CD4-positive, CD25-positive, alpha-beta regulatory T cell (primary cell): ENCODE measurements at regions not wholly inside any gene's neighbourhood (a gene's known extent, or its start where the extent isn't known, plus 50 kb on each side); places are given as distances from the start of the nearest gene placed in this dataset.
"Not testable (repeated sequence)": the region's sequence is repeated elsewhere in the genome, so short reads cannot be mapped to it uniquely, and the experiment has no call there.

ENCODE experiments used
- ATAC-seq, 2 donors: fragments of 150-1000 bp; cut with Tn5 transposase; one replicate each; pipeline ENCODE4 v1.10.0; 2021; ENCODE audit warnings: low read depth in 2 of 2, moderate number of reproducible peaks in 2 of 2, moderate library complexity in 1 of 2
- DNase-seq, 3 donors: peaks; one replicate each; pipeline versions ENCODE4 v3.0.0 to v3.0.0-alpha.2; 2012 to 2022; ENCODE audit warnings: mixed read lengths in 1 of 3
- H3K27ac ChIP-seq: one replicate; pipeline ENCODE4 v1.7.0; 2013; ENCODE audit warnings: mild to moderate bottlenecking, low read length; ENCODE audit not compliant: insufficient read depth, poor library complexity, severe bottlenecking
- H3K27me3 ChIP-seq: one replicate; pipeline ENCODE4 v1.7.0; 2013; ENCODE audit warnings: low read length; ENCODE audit not compliant: control insufficient read depth, insufficient read depth
- H3K36me3 ChIP-seq: one replicate; pipeline ENCODE4 v1.7.0; 2013; ENCODE audit warnings: mild to moderate bottlenecking, low read length, moderate library complexity; ENCODE audit not compliant: control insufficient read depth, insufficient read depth
- H3K4me1 ChIP-seq: 2 replicates; pipeline ENCODE4 v1.7.0; 2013; ENCODE audit warnings: mild to moderate bottlenecking, low read length; ENCODE audit not compliant: insufficient read depth, control insufficient read depth, poor library complexity, severe bottlenecking
- H3K4me3 ChIP-seq: one replicate; pipeline ENCODE4 v1.7.0; 2013; ENCODE audit warnings: low read depth, mild to moderate bottlenecking, low read length, moderate library complexity
- H3K9me3 ChIP-seq, 2 experiments: 1 replicate in 1 of 2; 2 replicates in 1 of 2; pipeline ENCODE4 v1.7.0; 2013; ENCODE audit warnings: low read length in 2 of 2, mild to moderate bottlenecking in 1 of 2, moderate library complexity in 1 of 2; ENCODE audit not compliant: control insufficient read depth in 2 of 2
- H3K27ac Mint-ChIP-seq, 3 donors: one replicate each; pipeline ENCODE4 v1.8.0; 2020 to 2022; ENCODE audit warnings: mild to moderate bottlenecking in 3 of 3, mixed read lengths in 3 of 3, moderate library complexity in 2 of 3
- H3K27me3 Mint-ChIP-seq: one replicate; pipeline ENCODE4 v1.8.0; 2022; ENCODE audit warnings: mild to moderate bottlenecking, mixed read lengths
- H3K36me3 Mint-ChIP-seq: one replicate; pipeline ENCODE4 v1.8.0; 2020; ENCODE audit warnings: mixed read lengths
- H3K4me1 Mint-ChIP-seq, 4 donors: one replicate each; pipeline ENCODE4 v1.8.0; 2020 to 2022; ENCODE audit warnings: mixed read lengths in 4 of 4, mild to moderate bottlenecking in 1 of 4
- H3K4me3 Mint-ChIP-seq, 4 donors: one replicate each; pipeline ENCODE4 v1.8.0; 2020 to 2022; ENCODE audit warnings: mild to moderate bottlenecking in 4 of 4, mixed read lengths in 4 of 4, moderate library complexity in 3 of 4
- H3K9me3 Mint-ChIP-seq, 7 donors: one replicate each; pipeline ENCODE4 v1.8.0; 2020 to 2022; ENCODE audit warnings: mixed read lengths in 7 of 7, mild to moderate bottlenecking in 3 of 7, moderate library complexity in 2 of 7

GRCh38 chr1:224051782-224052181 lies 62.1 kb upstream of the FBXO28 start:
- DNase-seq, H3K9me3 ChIP-seq, H3K27ac ChIP-seq, H3K36me3 ChIP-seq, H3K4me1 Mint-ChIP-seq, H3K9me3 Mint-ChIP-seq, H3K27me3 ChIP-seq, H3K4me3 ChIP-seq, H3K4me1 ChIP-seq, H3K27ac Mint-ChIP-seq, H3K4me3 Mint-ChIP-seq, H3K36me3 Mint-ChIP-seq, ATAC-seq: not testable (repeated sequence)
- peaks cover 20% of the 10 kb centered on the region for H3K27me3 Mint-ChIP-seq

- Mint-ChIP-seq H3K27me3 (peaks cover 16% of the 10 kb centered on the region), H3K36me3 (no peaks in the 10 kb centered on the region), H3K27ac (no peak overlapping the region), H3K4me3 (no peak overlapping the region), H3K4me1 (no peaks in the 10 kb centered on the region), H3K9me3 (no peaks in the 10 kb centered on the region)
- no peak overlapping the region for H3K27ac ChIP-seq
- H3K9me3 ChIP-seq = no peaks in the 10 kb centered on the region
- no peaks in the 10 kb centered on the region for H3K36me3 ChIP-seq
- ATAC-seq = no peak
- H3K27me3 ChIP-seq = peaks cover 3% of the 10 kb centered on the region
- no peaks in the 10 kb centered on the region for H3K4me1 ChIP-seq
- DNase-seq = no peak
- H3K4me3 ChIP-seq = no peak overlapping the region
These were observed 62.9 kb upstream of the FBXO28 start for GRCh38 chr1:224051086-224051406.

- Mint-ChIP-seq H3K4me3 (no peak overlapping the region), H3K9me3 (no peaks in the 10 kb centered on the region), H3K27ac (no peak overlapping the region), H3K36me3 (no peaks in the 10 kb centered on the region), H3K27me3 (peaks cover 11% of the 10 kb centered on the region), H3K4me1 (no peaks in the 10 kb centered on the region)
- Histone ChIP-seq H3K4me1 (no peaks in the 10 kb centered on the region), H3K9me3 (no peaks in the 10 kb centered on the region), H3K4me3 (no peak overlapping the region), H3K27ac (no peak overlapping the region), H3K36me3 (no peaks in the 10 kb centered on the region), H3K27me3 (peaks cover 4% of the 10 kb centered on the region)
- no peak for ATAC-seq
- DNase-seq = no peak
These were observed 66.4 kb upstream of the FBXO28 start for GRCh38 chr1:224047538-224047937.

- no peaks in the 10 kb centered on the region for H3K36me3 Mint-ChIP-seq
- peaks cover 0 to 1% (median 0%) of the 10 kb centered on the region in 7 donors for H3K9me3 Mint-ChIP-seq
- ATAC-seq (no peak), DNase-seq (no peak)
- no peak overlapping the region for H3K27ac Mint-ChIP-seq
- peaks cover 11% of the 10 kb centered on the region for H3K27me3 ChIP-seq
- no peak overlapping the region for H3K4me3 Mint-ChIP-seq
- H3K4me3 ChIP-seq = no peak overlapping the region
- H3K27me3 Mint-ChIP-seq = peaks cover 5% of the 10 kb centered on the region
- H3K27ac ChIP-seq = no peak overlapping the region
- no peaks in the 10 kb centered on the region for H3K9me3 ChIP-seq
- no peaks in the 10 kb centered on the region for H3K36me3 ChIP-seq
- no peaks in the 10 kb centered on the region for H3K4me1 ChIP-seq
- H3K4me1 Mint-ChIP-seq = no peaks in the 10 kb centered on the region
These were observed 68.4 kb upstream of the FBXO28 start for GRCh38 chr1:224045556-224045955.

GRCh38 chr1:224044420-224044819 lies 69.5 kb upstream of the FBXO28 start:
- Mint-ChIP-seq H3K27ac (no peak overlapping the region), H3K36me3 (no peaks in the 10 kb centered on the region), H3K9me3 (peaks cover 0 to 1% (median 0%) of the 10 kb centered on the region in 7 donors), H3K4me1 (no peaks in the 10 kb centered on the region), H3K27me3 (peaks cover 4% of the 10 kb centered on the region), H3K4me3 (no peak overlapping the region)
- H3K4me3 ChIP-seq = no peak overlapping the region
- no peak overlapping the region for H3K27ac ChIP-seq
- H3K27me3 ChIP-seq = peaks cover 11% of the 10 kb centered on the region
- DNase-seq (no peak), ATAC-seq (no peak)
- no peaks in the 10 kb centered on the region for H3K36me3 ChIP-seq
- H3K9me3 ChIP-seq = no peaks in the 10 kb centered on the region
- H3K4me1 ChIP-seq = no peaks in the 10 kb centered on the region

GRCh38 chr1:224042557-224043118 lies 71.3 kb upstream of the FBXO28 start:
- Mint-ChIP-seq H3K9me3 (peaks cover 0 to 1% (median 0%) of the 10 kb centered on the region in 7 donors), H3K36me3 (no peaks in the 10 kb centered on the region), H3K4me3 (no peak overlapping the region), H3K4me1 (no peaks in the 10 kb centered on the region), H3K27me3 (peaks cover 8% of the 10 kb centered on the region), H3K27ac (no peak overlapping the region)
- H3K27me3 ChIP-seq = peaks cover 11% of the 10 kb centered on the region
- H3K4me1 ChIP-seq = no peaks in the 10 kb centered on the region
- no peaks in the 10 kb centered on the region for H3K36me3 ChIP-seq
- no peak overlapping the region for H3K27ac ChIP-seq
- ATAC-seq (no peak), DNase-seq (no peak)
- no peaks in the 10 kb centered on the region for H3K9me3 ChIP-seq
- H3K4me3 ChIP-seq = no peak overlapping the region

- ATAC-seq (no peak), DNase-seq (no peak)
- Mint-ChIP-seq H3K9me3 (peaks cover 0 to 1% (median 0%) of the 10 kb centered on the region in 7 donors), H3K27ac (no peak overlapping the region), H3K36me3 (no peaks in the 10 kb centered on the region), H3K4me3 (no peak overlapping the region), H3K4me1 (no peaks in the 10 kb centered on the region), H3K27me3 (peaks cover 8% of the 10 kb centered on the region)
- Histone ChIP-seq H3K9me3 (no peaks in the 10 kb centered on the region), H3K27ac (no peak overlapping the region), H3K36me3 (no peaks in the 10 kb centered on the region), H3K4me1 (no peaks in the 10 kb centered on the region), H3K27me3 (peaks cover 11% of the 10 kb centered on the region), H3K4me3 (no peak overlapping the region)
These were observed 72.9 kb upstream of the FBXO28 start for GRCh38 chr1:224041032-224041431.

- not testable (repeated sequence) for DNase-seq, H3K4me3 Mint-ChIP-seq, ATAC-seq, H3K36me3 Mint-ChIP-seq, H3K4me3 ChIP-seq, H3K4me1 ChIP-seq, H3K9me3 Mint-ChIP-seq, H3K36me3 ChIP-seq, H3K27ac Mint-ChIP-seq, H3K27ac ChIP-seq, H3K27me3 Mint-ChIP-seq, H3K4me1 Mint-ChIP-seq, H3K9me3 ChIP-seq, H3K27me3 ChIP-seq
These were observed 73.5 kb upstream of the FBXO28 start for GRCh38 chr1:224040423-224040822.
